Epithelial cell of esophagus (primary cell): ENCODE measurements at regions not wholly inside any gene's neighbourhood (a gene's known extent, or its start where the extent isn't known, plus 50 kb on each side); places are given as distances from the start of the nearest gene placed in this dataset.

ENCODE experiments used
- DNase-seq: peaks from one replicate; pipeline ENCODE4 v3.0.0; 2010; ENCODE audit warnings: low read depth
- H3K4me3 ChIP-seq: 2 replicates; pipeline ENCODE4 v1.5.1; 2011; ENCODE audit warnings: mild to moderate bottlenecking, low read length, control low read depth
- CTCF ChIP-seq: IDR thresholded peaks from 2 replicates; pipeline ENCODE4 v1.5.1; 2011; ENCODE audit warnings: low read depth, mild to moderate bottlenecking, low read length, control low read depth, inconsistent platforms; ENCODE audit not compliant: insufficient read depth; ENCODE audit errors: missing control alignments

GRCh38 chr17:72561680-72562079 is 440.9 kb downstream of the SOX9 start:
- DNase-seq: no peak
- no peak overlapping the region for H3K4me3 ChIP-seq
- no peak for TF ChIP-seq CTCF

- no peak overlapping the region for H3K4me3 ChIP-seq
- no peak for DNase-seq
- TF ChIP-seq CTCF: no peak
These were observed 441.9 kb downstream of the SOX9 start for GRCh38 chr17:72562615-72563188.

- no peak overlapping the region for H3K4me3 ChIP-seq
- DNase-seq: no peak
- TF ChIP-seq CTCF: no peak
These were observed 443.1 kb downstream of the SOX9 start for GRCh38 chr17:72563952-72564351.

- no peak overlapping the region for H3K4me3 ChIP-seq
- TF ChIP-seq CTCF: no peak
- no peak for DNase-seq
These were observed 444.2 kb downstream of the SOX9 start for GRCh38 chr17:72565006-72565405.

- H3K4me3 ChIP-seq: no peak overlapping the region
- no peak for DNase-seq
- TF ChIP-seq CTCF: no peak
These were observed 444.9 kb downstream of the SOX9 start for GRCh38 chr17:72565758-72566157.

GRCh38 chr17:72566671-72567484 is 446.1 kb downstream of the SOX9 start:
- TF ChIP-seq CTCF: no peak
- DNase-seq: no peak
- H3K4me3 ChIP-seq: no peak overlapping the region

GRCh38 chr17:72567774-72568173 is 447.0 kb downstream of the SOX9 start:
- no peak for DNase-seq
- TF ChIP-seq CTCF: no peak
- H3K4me3 ChIP-seq: no peak overlapping the region
